NT2/D1 (cell line): ENCODE measurements at regions not wholly inside any gene's neighbourhood (a gene's known extent, or its start where the extent isn't known, plus 50 kb on each side); places are given as distances from the start of the nearest gene placed in this dataset.

Source experiments
- DNase-seq: peaks from one replicate; pipeline ENCODE4 v3.0.0-alpha.2; 2011; ENCODE audit warnings: low read depth, low spot score
- H3K27me3 ChIP-seq: 2 replicates; pipeline ENCODE4 v1.6.0; 2011; ENCODE audit warnings: mild to moderate bottlenecking; ENCODE audit not compliant: insufficient read length, insufficient read depth
- H3K36me3 ChIP-seq: 2 replicates; pipeline ENCODE4 v1.6.1; 2011; ENCODE audit warnings: mild to moderate bottlenecking, low read length, mixed read lengths; ENCODE audit not compliant: insufficient read depth, insufficient read length
- H3K4me1 ChIP-seq: 2 replicates; pipeline ENCODE4 v1.5.1; 2011; ENCODE audit not compliant: insufficient read depth, insufficient read length
- H3K4me3 ChIP-seq: 2 replicates; pipeline ENCODE4 v1.5.1; 2011; ENCODE audit warnings: low read depth; ENCODE audit not compliant: insufficient read length
- H3K9ac ChIP-seq: 2 replicates; pipeline ENCODE4 v1.6.0; 2011; ENCODE audit warnings: low read depth; ENCODE audit not compliant: insufficient read length
- H3K9me3 ChIP-seq: 2 replicates; pipeline ENCODE4 v1.5.1; 2011; ENCODE audit warnings: mild to moderate bottlenecking, low read length; ENCODE audit not compliant: insufficient read depth
- SUZ12 ChIP-seq: IDR thresholded peaks from 2 replicates; pipeline ENCODE4 v1.6.1; 2011; ENCODE audit not compliant: insufficient read length, insufficient read depth; ENCODE audit errors: extremely low read depth
- YY1 ChIP-seq: IDR thresholded peaks from 2 replicates; pipeline ENCODE4 v1.6.1; 2011; ENCODE audit not compliant: insufficient read length, insufficient read depth
- ZNF274 ChIP-seq: IDR thresholded peaks from 2 replicates; pipeline ENCODE4 v1.6.1; 2011; ENCODE audit warnings: mild to moderate bottlenecking, low read depth, low read length

DNA sequence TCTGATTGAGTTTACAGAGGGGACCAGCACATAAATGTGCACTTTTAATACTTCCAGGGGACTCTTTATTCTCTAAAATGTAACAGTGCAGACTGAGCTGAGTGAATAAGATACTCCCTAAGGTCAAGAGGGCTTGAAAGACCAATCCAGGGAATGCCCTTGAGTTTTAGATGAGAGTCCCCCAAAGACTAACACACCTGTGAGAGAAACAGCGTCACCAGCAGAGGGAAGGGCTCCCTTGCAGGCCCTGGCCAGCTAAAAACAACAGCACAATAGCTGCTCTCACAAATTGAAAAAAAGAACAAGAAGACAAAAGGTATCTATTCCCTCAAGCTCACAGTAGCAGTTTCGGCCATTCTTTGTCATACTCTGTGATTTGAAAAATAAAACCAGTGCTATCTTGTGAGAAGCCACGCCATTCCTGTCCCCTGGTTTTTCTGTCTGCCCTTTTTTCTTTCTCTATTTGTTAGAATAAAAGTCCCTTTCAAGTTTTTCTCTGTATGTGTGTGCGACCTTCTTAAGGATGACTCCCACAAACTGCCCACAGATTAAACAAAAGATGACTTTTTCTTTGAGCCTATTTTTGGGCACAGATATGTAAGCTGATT is 230.4 kb upstream of the BMPER start:
- TF ChIP-seq ZNF274, result no peak
- no peak for TF ChIP-seq YY1
- no peak for TF ChIP-seq SUZ12
- H3K9ac ChIP-seq, result no peak overlapping the region
- no peaks in the 10 kb centered on the region for H3K4me1 ChIP-seq
- no peaks in the 10 kb centered on the region for H3K9me3 ChIP-seq
- no peaks in the 10 kb centered on the region for H3K36me3 ChIP-seq
- H3K27me3 ChIP-seq, result no peaks in the 10 kb centered on the region
- no peak overlapping the region for H3K4me3 ChIP-seq
- no peak for DNase-seq

GRCh38 chr7:33677556-33677955 is 227.8 kb upstream of the BMPER start:
- TF ChIP-seq SUZ12, result no peak
- no peak for TF ChIP-seq ZNF274
- no peak for TF ChIP-seq YY1
- Histone ChIP-seq H3K27me3 (no peaks in the 10 kb centered on the region), H3K9ac (no peak overlapping the region), H3K9me3 (no peaks in the 10 kb centered on the region), H3K4me3 (no peak overlapping the region), H3K4me1 (no peaks in the 10 kb centered on the region), H3K36me3 (no peaks in the 10 kb centered on the region)
- no peak for DNase-seq

GRCh38 chr7:33678569-33679335 is 226.6 kb upstream of the BMPER start:
- no peak overlapping the region for H3K9ac ChIP-seq
- H3K9me3 ChIP-seq, result no peaks in the 10 kb centered on the region
- DNase-seq, result no peak
- TF ChIP-seq YY1, result no peak
- TF ChIP-seq SUZ12, result no peak
- TF ChIP-seq ZNF274, result no peak
- no peaks in the 10 kb centered on the region for H3K36me3 ChIP-seq
- no peaks in the 10 kb centered on the region for H3K27me3 ChIP-seq
- no peaks in the 10 kb centered on the region for H3K4me1 ChIP-seq
- H3K4me3 ChIP-seq, result no peak overlapping the region

DNA sequence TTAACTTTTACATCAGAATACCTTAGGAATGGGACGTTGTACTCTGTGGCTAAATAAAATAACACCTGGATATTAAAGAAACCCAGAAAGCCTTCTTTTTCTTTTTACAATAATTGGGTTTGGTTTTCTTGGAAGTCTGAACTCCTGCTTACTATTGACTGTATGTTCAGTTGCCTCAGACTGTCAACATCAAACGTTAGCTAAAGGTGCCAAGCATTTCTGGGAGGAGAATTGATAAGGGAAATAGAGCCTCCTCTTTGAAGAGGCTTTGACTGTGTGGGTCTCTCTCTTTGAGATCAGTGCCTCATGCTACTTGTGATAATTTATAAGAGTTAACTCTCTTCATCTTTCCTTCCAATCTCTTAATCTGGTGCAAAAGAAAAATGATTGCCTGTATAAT is 224.7 kb upstream of the BMPER start:
- H3K27me3 ChIP-seq, result no peaks in the 10 kb centered on the region
- H3K36me3 ChIP-seq, result no peaks in the 10 kb centered on the region
- no peak overlapping the region for H3K4me3 ChIP-seq
- no peaks in the 10 kb centered on the region for H3K9me3 ChIP-seq
- no peak for TF ChIP-seq ZNF274
- no peak for TF ChIP-seq SUZ12
- no peak for TF ChIP-seq YY1
- no peak overlapping the region for H3K9ac ChIP-seq
- H3K4me1 ChIP-seq, result no peaks in the 10 kb centered on the region
- no peak for DNase-seq

GRCh38 chr7:33685503-33685902 is 219.8 kb upstream of the BMPER start:
- no peak overlapping the region for H3K4me3 ChIP-seq
- H3K4me1 ChIP-seq, result no peaks in the 10 kb centered on the region
- DNase-seq, result no peak
- no peaks in the 10 kb centered on the region for H3K9me3 ChIP-seq
- H3K9ac ChIP-seq, result no peak overlapping the region
- no peaks in the 10 kb centered on the region for H3K36me3 ChIP-seq
- TF ChIP-seq ZNF274, result no peak
- TF ChIP-seq YY1, result no peak
- no peak for TF ChIP-seq SUZ12
- no peaks in the 10 kb centered on the region for H3K27me3 ChIP-seq

DNA sequence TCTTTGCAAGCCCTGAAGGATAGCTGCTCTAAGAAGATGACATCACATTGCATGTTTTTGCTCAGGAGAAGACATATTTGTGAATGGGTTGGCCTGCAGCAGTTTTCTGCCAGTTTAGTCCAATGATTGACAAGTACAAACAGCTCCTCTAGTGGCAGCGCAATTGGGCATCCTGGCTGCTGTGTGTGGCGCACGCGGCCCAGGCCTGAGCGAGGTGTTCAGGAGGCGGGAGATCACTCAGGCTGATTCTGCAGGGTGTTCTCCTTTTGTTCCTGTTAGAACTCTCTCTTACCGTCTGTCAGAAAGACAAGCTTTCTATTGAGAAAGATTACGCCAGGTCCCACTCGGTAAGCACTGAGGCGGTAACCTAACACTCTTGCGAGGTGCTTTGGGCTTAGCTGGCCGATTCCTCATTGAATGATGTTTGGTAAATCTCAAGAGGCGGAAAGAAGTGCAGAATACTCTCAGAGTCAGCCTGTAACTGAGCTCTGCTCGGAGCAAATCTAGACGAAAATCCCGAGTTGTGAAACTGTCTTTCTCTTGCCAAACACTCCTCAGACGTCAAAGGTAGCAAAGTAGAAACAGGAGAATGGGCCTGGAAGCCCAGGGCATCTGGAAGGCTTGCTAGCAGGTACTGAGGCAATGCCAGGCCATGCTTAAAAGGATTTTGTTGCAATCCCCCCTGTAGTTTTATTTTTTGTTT is 219.2 kb upstream of the BMPER start:
- no peak overlapping the region for H3K9ac ChIP-seq

DNA sequence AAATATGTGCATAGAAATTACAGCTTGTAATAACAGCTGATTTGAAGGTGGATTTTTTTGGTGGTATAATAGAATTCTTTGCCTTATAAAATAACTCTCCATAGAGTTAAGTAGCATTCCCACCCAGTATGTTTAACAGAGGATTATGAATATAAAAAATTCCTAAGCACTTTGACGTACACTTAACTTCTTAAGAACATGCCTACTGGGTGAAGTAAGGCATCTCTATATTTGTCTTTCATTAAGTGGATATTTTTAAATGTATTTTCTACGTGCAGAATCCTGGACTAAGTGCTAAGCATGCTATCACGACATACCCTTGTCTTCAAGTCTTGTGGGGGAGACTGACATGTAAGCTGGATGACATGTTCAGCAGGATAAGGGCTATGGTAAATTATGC is 217.7 kb upstream of the BMPER start:
- TF ChIP-seq SUZ12, result no peak
- TF ChIP-seq YY1, result no peak
- TF ChIP-seq ZNF274, result no peak
- Histone ChIP-seq H3K9ac (no peak overlapping the region), H3K27me3 (no peaks in the 10 kb centered on the region), H3K36me3 (no peaks in the 10 kb centered on the region), H3K4me1 (no peaks in the 10 kb centered on the region), H3K9me3 (no peaks in the 10 kb centered on the region), H3K4me3 (no peak overlapping the region)
- DNase-seq, result no peak

More for the DNA sequence above, 219.2 kb upstream of the BMPER start:
- Histone ChIP-seq H3K4me1 (no peaks in the 10 kb centered on the region), H3K36me3 (no peaks in the 10 kb centered on the region), H3K27me3 (no peaks in the 10 kb centered on the region), H3K9me3 (no peaks in the 10 kb centered on the region), H3K4me3 (no peak overlapping the region)
- DNase-seq, result no peak
- TF ChIP-seq SUZ12, result no peak
- no peak for TF ChIP-seq ZNF274
- TF ChIP-seq YY1, result no peak
